NT2/D1 (cell line): ENCODE measurements at regions not wholly inside any gene's neighbourhood (a gene's known extent, or its start where the extent isn't known, plus 50 kb on each side); places are given as distances from the start of the nearest gene placed in this dataset.

Source experiments
- DNase-seq: peaks from one replicate; pipeline ENCODE4 v3.0.0-alpha.2; 2011; ENCODE audit warnings: low read depth, low spot score
- H3K27me3 ChIP-seq: 2 replicates; pipeline ENCODE4 v1.6.0; 2011; ENCODE audit warnings: mild to moderate bottlenecking; ENCODE audit not compliant: insufficient read length, insufficient read depth
- H3K36me3 ChIP-seq: 2 replicates; pipeline ENCODE4 v1.6.1; 2011; ENCODE audit warnings: mild to moderate bottlenecking, low read length, mixed read lengths; ENCODE audit not compliant: insufficient read depth, insufficient read length
- H3K4me1 ChIP-seq: 2 replicates; pipeline ENCODE4 v1.5.1; 2011; ENCODE audit not compliant: insufficient read depth, insufficient read length
- H3K4me3 ChIP-seq: 2 replicates; pipeline ENCODE4 v1.5.1; 2011; ENCODE audit warnings: low read depth; ENCODE audit not compliant: insufficient read length
- H3K9ac ChIP-seq: 2 replicates; pipeline ENCODE4 v1.6.0; 2011; ENCODE audit warnings: low read depth; ENCODE audit not compliant: insufficient read length
- H3K9me3 ChIP-seq: 2 replicates; pipeline ENCODE4 v1.5.1; 2011; ENCODE audit warnings: mild to moderate bottlenecking, low read length; ENCODE audit not compliant: insufficient read depth
- SUZ12 ChIP-seq: IDR thresholded peaks from 2 replicates; pipeline ENCODE4 v1.6.1; 2011; ENCODE audit not compliant: insufficient read length, insufficient read depth; ENCODE audit errors: extremely low read depth
- YY1 ChIP-seq: IDR thresholded peaks from 2 replicates; pipeline ENCODE4 v1.6.1; 2011; ENCODE audit not compliant: insufficient read length, insufficient read depth
- ZNF274 ChIP-seq: IDR thresholded peaks from 2 replicates; pipeline ENCODE4 v1.6.1; 2011; ENCODE audit warnings: mild to moderate bottlenecking, low read depth, low read length

DNA sequence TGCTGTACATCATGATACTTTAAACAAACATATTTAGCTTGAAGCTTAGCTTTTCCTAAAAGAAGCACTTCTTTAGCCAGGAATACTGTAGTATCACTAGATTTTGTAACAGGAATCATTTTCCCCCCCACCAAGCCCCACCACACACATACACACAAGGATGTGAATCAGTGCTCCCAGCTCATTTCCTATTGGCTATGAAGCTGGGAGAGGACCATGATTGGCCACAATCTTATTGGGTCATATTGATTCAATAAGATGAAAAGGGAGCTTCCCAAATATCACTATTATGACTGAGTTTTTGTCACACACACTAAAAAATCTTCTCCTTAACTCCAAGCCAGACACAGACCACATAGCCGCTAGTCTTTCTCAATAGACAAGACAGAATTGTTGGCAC is 140.5 kb upstream of the TNFAIP3 start:
- H3K9me3 ChIP-seq: no peaks in the 10 kb centered on the region
- no peaks in the 10 kb centered on the region for H3K4me1 ChIP-seq
- H3K27me3 ChIP-seq: no peaks in the 10 kb centered on the region
- H3K4me3 ChIP-seq: no peak overlapping the region
- DNase-seq: no peak
- no peaks in the 10 kb centered on the region for H3K36me3 ChIP-seq
- no peak overlapping the region for H3K9ac ChIP-seq
- TF ChIP-seq SUZ12 (no peak), ZNF274 (no peak), YY1 (no peak)

- no peaks in the 10 kb centered on the region for H3K4me1 ChIP-seq
- no peak overlapping the region for H3K9ac ChIP-seq
- TF ChIP-seq ZNF274 (no peak), SUZ12 (no peak), YY1 (no peak)
- no peaks in the 10 kb centered on the region for H3K27me3 ChIP-seq
- no peak for DNase-seq
- H3K36me3 ChIP-seq: no peaks in the 10 kb centered on the region
- H3K9me3 ChIP-seq: no peaks in the 10 kb centered on the region
- H3K4me3 ChIP-seq: no peak overlapping the region
Observed at GRCh38 chr6:137727216-137727765, 139.8 kb upstream of the TNFAIP3 start.

DNA sequence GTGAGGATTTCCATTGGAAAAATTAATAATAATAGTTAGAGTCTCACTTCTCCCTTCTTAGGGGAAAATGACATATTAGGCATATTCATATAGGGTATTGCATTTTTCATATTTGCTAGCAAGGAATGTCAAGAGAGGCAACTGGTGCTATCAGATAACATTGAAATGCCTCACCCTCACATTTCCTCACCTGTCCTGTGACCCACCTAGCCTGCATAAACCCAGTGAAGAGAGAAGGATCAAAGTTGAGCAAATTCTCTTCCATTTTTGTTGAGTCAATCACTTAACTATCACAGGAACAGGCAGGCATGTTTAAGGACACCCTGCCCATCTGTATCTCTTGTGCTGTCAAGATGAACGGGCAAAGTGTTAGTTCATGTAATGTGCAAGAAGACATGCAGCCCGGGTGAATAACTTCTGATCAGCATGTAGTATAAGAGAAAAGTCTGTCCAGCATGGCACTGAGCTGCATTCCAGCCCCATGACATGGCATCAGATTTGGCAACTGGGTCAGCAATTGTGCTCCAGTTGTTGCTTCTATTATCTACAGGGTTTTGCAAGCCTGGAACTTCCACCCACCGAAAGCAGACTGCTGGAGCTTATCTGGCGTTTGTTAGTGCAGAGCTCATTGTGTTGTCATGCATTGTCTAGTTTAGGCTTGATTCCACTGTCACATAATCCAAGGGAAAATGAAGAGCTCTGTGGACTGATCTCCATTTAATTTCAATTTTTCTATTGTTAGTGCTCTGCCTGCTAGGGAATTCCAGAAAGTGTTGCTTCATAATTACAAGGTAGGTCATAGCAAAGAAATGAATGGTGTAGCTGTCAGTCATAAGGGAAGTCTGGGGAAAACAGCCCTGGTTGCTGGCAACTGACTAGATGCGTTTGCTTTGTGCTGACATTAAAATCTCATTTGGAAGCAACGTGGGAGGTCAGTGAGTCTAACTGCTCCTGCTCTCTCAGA is 138.4 kb upstream of the TNFAIP3 start:
- H3K27me3 ChIP-seq: no peaks in the 10 kb centered on the region
- no peak for TF ChIP-seq SUZ12
- TF ChIP-seq ZNF274: no peak
- no peak for TF ChIP-seq YY1

GRCh38 chr6:137729866-137730629 is 137.0 kb upstream of the TNFAIP3 start:
- Histone ChIP-seq H3K27me3 (no peaks in the 10 kb centered on the region), H3K9ac (no peak overlapping the region), H3K4me1 (no peaks in the 10 kb centered on the region), H3K36me3 (no peaks in the 10 kb centered on the region), H3K4me3 (no peak overlapping the region), H3K9me3 (no peaks in the 10 kb centered on the region)
- DNase-seq: no peak
- TF ChIP-seq YY1 (no peak), SUZ12 (no peak), ZNF274 (no peak)

More for the DNA sequence above, 138.4 kb upstream of the TNFAIP3 start:
- Histone ChIP-seq H3K9ac (no peak overlapping the region), H3K36me3 (no peaks in the 10 kb centered on the region), H3K4me1 (no peaks in the 10 kb centered on the region), H3K4me3 (no peak overlapping the region), H3K9me3 (no peaks in the 10 kb centered on the region)
- no peak for DNase-seq

DNA sequence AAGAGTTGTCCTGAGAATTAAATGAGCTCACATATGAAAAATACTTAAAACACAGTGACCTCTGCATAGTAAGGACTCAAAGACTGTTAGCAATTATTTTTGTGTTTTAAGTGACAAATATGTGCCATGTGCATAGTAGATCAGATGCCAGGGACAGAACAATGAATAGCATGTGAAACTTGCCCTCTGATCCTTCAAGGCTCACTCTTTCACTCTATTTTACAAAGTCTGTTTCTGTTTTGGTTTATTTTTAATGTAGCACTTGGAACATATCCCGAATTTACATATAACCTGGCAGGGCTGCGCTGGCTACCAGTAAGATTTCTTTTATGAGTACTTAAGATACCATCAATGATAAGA is 135.5 kb upstream of the TNFAIP3 start:
- TF ChIP-seq ZNF274 (no peak), SUZ12 (no peak), YY1 (no peak)
- no peak for DNase-seq
- Histone ChIP-seq H3K27me3 (no peaks in the 10 kb centered on the region), H3K36me3 (no peaks in the 10 kb centered on the region), H3K9me3 (no peaks in the 10 kb centered on the region), H3K4me3 (no peak overlapping the region), H3K9ac (no peak overlapping the region), H3K4me1 (no peaks in the 10 kb centered on the region)

DNA sequence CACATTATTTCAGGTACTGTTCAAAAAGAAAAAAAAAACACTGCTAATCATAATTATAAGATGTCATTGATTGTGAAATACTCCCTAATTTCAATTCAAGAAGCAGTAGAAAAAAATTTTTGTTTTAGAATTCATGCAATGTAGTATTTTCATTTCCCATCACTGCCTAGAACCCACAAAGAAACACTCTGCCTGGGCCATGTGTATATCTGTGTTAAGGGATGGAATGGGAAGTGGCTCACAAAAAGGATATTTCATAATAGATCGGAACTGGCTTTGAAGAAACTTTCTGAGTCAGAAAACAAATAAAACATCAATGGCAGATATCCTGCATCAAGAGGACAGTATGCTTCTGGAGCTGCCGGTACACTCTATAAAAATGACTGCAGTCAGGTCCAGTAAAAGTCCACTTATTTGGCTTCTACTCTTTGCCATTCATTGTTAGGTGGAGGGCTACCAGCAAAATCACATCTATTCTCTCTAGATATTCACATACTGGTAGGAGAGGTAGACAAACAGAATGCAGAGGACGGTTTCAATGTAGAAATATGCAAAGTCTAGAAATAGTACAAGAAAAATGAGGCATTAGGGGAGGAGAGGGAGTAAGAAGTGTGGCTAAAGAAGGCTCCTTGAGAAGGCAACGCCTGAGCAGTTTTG is 135.0 kb upstream of the TNFAIP3 start:
- H3K9me3 ChIP-seq: no peaks in the 10 kb centered on the region
- H3K4me1 ChIP-seq: no peaks in the 10 kb centered on the region
- no peak overlapping the region for H3K9ac ChIP-seq
- TF ChIP-seq ZNF274 (no peak), SUZ12 (no peak), YY1 (no peak)
- DNase-seq: no peak
- no peaks in the 10 kb centered on the region for H3K36me3 ChIP-seq
- H3K27me3 ChIP-seq: no peaks in the 10 kb centered on the region
- H3K4me3 ChIP-seq: no peak overlapping the region

DNA sequence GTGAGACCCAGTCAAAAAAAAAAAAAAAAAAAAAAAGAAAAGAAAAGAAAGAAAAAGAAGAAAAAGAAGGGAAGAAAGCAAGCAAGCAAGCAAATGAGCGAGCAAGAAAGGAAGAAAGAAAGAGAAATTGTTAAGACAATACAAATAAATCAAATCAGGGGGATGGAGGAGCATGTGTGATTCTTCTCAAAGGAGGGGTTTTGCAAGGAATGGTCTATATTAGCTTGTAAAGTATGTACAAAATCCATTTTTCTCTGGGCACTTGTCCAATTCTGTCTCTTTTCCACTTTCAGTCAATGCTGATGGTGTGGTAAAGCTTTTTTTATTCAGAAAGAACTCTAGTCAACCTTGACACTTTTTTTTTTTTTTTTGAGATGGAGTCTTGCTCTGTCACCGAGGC is 133.7 kb upstream of the TNFAIP3 start:
- TF ChIP-seq ZNF274 (no peak), SUZ12 (no peak), YY1 (no peak)
- Histone ChIP-seq H3K9me3 (no peaks in the 10 kb centered on the region), H3K9ac (no peak overlapping the region), H3K4me1 (no peaks in the 10 kb centered on the region), H3K27me3 (no peaks in the 10 kb centered on the region), H3K4me3 (no peak overlapping the region), H3K36me3 (no peaks in the 10 kb centered on the region)
- DNase-seq: no peak
